PC-3 (cell line): ENCODE measurements at regions not wholly inside any gene's neighbourhood (a gene's known extent, or its start where the extent isn't known, plus 50 kb on each side); places are given as distances from the start of the nearest gene placed in this dataset.

Experiments used
- ATAC-seq: fragments of 200-7000 bp; cut with Tn5 transposase; 2 replicates; pipeline ENCODE4 v1.9.1; 2020; ENCODE audit warnings: mild to moderate bottlenecking, moderate library complexity
- BruUV-seq: library from RNA; stranded (reverse); fragments of 400-500 nt; replicated peaks from 2 replicates; lab custom pipeline; 2021; lab: Mats Ljungman, UMichigan
- CTCF ChIA-PET: fragments of 300-600 bp; sonication (Branson Sonifier 250); formaldehyde crosslinking; loops from one replicate; lab custom pipeline; 2022; ENCODE audit warnings: antibody characterized with exemption; lab: Charles Lee
- POLR2A ChIA-PET: fragments of 300-600 bp; sonication (Branson Sonifier 250); formaldehyde crosslinking; loops from one replicate; lab custom pipeline; 2022; ENCODE audit warnings: antibody characterized with exemption; ENCODE audit not compliant: unreplicated experiment; lab: Charles Lee
- DNase-seq: peaks from one replicate; pipeline ENCODE4 v3.0.0-alpha.2; 2015
- H2AFZ ChIP-seq: fragments of 300-600 bp; sonication (generic); 2 replicates; pipeline ENCODE4 v1.6.0; 2016; ENCODE audit warnings: antibody characterized with exemption, low read length
- H3F3A ChIP-seq: fragments of 300-600 bp; sonication (generic); one replicate; pipeline ENCODE4 v1.6.0; 2017; ENCODE audit warnings: antibody characterized with exemption, low read length, control low read depth, mild to moderate bottlenecking; ENCODE audit not compliant: unreplicated experiment
- H3K27ac ChIP-seq: fragments of 300-600 bp; sonication (generic); 2 replicates; pipeline ENCODE4 v1.5.1; 2016; ENCODE audit warnings: mild to moderate bottlenecking, low read length
- H3K27me3 ChIP-seq: fragments of 300-600 bp; sonication (generic); 2 replicates; pipeline ENCODE4 v1.6.1; 2016; ENCODE audit warnings: low read length, mixed read lengths
- H3K36me3 ChIP-seq: fragments of 300-600 bp; sonication (generic); 2 replicates; pipeline ENCODE4 v1.6.1; 2016; ENCODE audit warnings: low read depth, mixed run types, low read length, mixed read lengths
- H3K4me1 ChIP-seq: fragments of 300-600 bp; sonication (generic); 2 replicates; pipeline ENCODE4 v1.5.1; 2016; ENCODE audit warnings: low read length; ENCODE audit not compliant: insufficient read depth
- H3K4me2 ChIP-seq: fragments of 300-600 bp; sonication (generic); 2 replicates; pipeline ENCODE4 v1.6.0; 2016; ENCODE audit warnings: low read length
- H3K4me3 ChIP-seq: fragments of 300-600 bp; sonication (generic); 2 replicates; pipeline ENCODE4 v1.5.1; 2016; ENCODE audit warnings: mild to moderate bottlenecking, low read length, mixed read lengths
- H3K79me2 ChIP-seq: fragments of 300-600 bp; sonication (generic); 2 replicates; pipeline ENCODE4 v1.6.1; 2017; ENCODE audit warnings: low read length, mixed read lengths
- H3K9ac ChIP-seq: fragments of 300-600 bp; sonication (generic); 2 replicates; pipeline ENCODE4 v1.6.0; 2016; ENCODE audit warnings: mild to moderate bottlenecking, low read length
- H3K9me2 ChIP-seq: fragments of 300-600 bp; sonication (generic); replicated peaks from 2 replicates; pipeline ENCODE4 v1.6.1; 2016; ENCODE audit warnings: mixed run types, low read length, mixed read lengths
- H3K9me3 ChIP-seq: fragments of 300-600 bp; sonication (generic); 2 replicates; pipeline ENCODE4 v1.6.1; 2016; ENCODE audit warnings: low read length, mixed read lengths
- H4K20me1 ChIP-seq: fragments of 300-600 bp; sonication (generic); 2 replicates; pipeline ENCODE4 v1.6.1; 2016; ENCODE audit warnings: low read length, mixed read lengths
- CTCF ChIP-seq: fragments of 300-600 bp; sonication (generic); conservative IDR thresholded peaks from 2 replicates; pipeline ENCODE4 v1.5.1; 2017; ENCODE audit warnings: antibody characterized with exemption, low read depth, mild to moderate bottlenecking, low read length
- EZH2 ChIP-seq: fragments of 300-600 bp; sonication (generic); IDR thresholded peaks from one replicate; pipeline ENCODE4 v1.6.1; 2017; ENCODE audit warnings: antibody characterized with exemption, mild to moderate bottlenecking, low read length; ENCODE audit not compliant: unreplicated experiment
- EZH2phosphoT487 ChIP-seq: fragments of 300-600 bp; sonication (generic); IDR thresholded peaks from 2 replicates; pipeline ENCODE4 v1.6.1; 2018; ENCODE audit warnings: mild to moderate bottlenecking, antibody characterized with exemption, low read length, borderline replicate concordance
- intact Hi-C: fragments of 100-400 bp; cut with micrococcal nuclease; formaldehyde crosslinking; loops from 2 replicates; pipeline ENCODE4 v1.9.0; 2023

GRCh38 chr1:238205045-238205662 is 314.4 kb upstream of the ZP4 start:
- Histone ChIP-seq H3K9ac (no peak overlapping the region), H3K27ac (no peak overlapping the region), H2AFZ (no peak overlapping the region), H3K36me3 (no peaks in the 10 kb centered on the region), H3K4me3 (no peak overlapping the region), H3K9me2 (no peaks in the 10 kb centered on the region), H3K79me2 (no peaks in the 10 kb centered on the region), H3K9me3 (no peaks in the 10 kb centered on the region), H3K27me3 (no peaks in the 10 kb centered on the region), H4K20me1 (no peaks in the 10 kb centered on the region), H3F3A (no peaks in the 10 kb centered on the region), H3K4me1 (no peaks in the 10 kb centered on the region), H3K4me2 (no peak overlapping the region)
- CTCF ChIA-PET = no interaction called here
- no peak for TF ChIP-seq CTCF
- TF ChIP-seq EZH2phosphoT487 = no peak
- no peak for TF ChIP-seq EZH2
- ATAC-seq (no peak), DNase-seq (no peak)
- BruUV-seq = no TSS peak
- intact Hi-C loops = no loop called here
- POLR2A ChIA-PET = no interaction called here

DNA sequence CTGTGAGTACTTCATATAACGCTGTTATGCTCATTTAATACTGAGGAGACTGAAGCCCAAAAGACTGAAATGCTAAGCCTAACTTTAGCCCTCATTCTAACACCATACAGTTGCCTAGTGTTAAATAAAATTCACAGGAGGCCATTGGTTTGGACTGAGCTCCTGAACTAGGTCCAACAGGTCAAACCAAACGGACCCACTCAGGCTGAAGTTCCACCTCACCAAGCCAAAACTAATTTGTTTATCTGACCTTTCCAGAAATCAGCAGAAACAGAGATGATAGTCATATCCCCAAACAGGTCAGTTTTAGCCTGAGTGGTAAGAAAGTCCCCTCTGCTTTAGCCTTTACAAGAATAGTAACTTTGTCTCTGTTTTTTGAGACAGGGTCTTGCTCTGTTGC is 311.3 kb upstream of the ZP4 start:
- H3K4me1 ChIP-seq = no peaks in the 10 kb centered on the region
- H3K79me2 ChIP-seq = no peaks in the 10 kb centered on the region
- H3K27me3 ChIP-seq = no peaks in the 10 kb centered on the region
- no peaks in the 10 kb centered on the region for H3K36me3 ChIP-seq
- no TSS peak for BruUV-seq
- ChIA-PET POLR2A (no interaction called here), CTCF (no interaction called here)
- H3K27ac ChIP-seq = no peak overlapping the region
- H3K9me2 ChIP-seq = no peaks in the 10 kb centered on the region
- ATAC-seq = no peak
- no peak for DNase-seq
- no peaks in the 10 kb centered on the region for H3F3A ChIP-seq
- no peak overlapping the region for H3K9ac ChIP-seq
- H4K20me1 ChIP-seq = no peaks in the 10 kb centered on the region
- H3K9me3 ChIP-seq = no peaks in the 10 kb centered on the region
- no peak overlapping the region for H3K4me2 ChIP-seq
- no peak for TF ChIP-seq EZH2
- no peak for TF ChIP-seq EZH2phosphoT487
- TF ChIP-seq CTCF = no peak
- intact Hi-C loops = no loop called here
- H2AFZ ChIP-seq = no peak overlapping the region
- no peak overlapping the region for H3K4me3 ChIP-seq

DNA sequence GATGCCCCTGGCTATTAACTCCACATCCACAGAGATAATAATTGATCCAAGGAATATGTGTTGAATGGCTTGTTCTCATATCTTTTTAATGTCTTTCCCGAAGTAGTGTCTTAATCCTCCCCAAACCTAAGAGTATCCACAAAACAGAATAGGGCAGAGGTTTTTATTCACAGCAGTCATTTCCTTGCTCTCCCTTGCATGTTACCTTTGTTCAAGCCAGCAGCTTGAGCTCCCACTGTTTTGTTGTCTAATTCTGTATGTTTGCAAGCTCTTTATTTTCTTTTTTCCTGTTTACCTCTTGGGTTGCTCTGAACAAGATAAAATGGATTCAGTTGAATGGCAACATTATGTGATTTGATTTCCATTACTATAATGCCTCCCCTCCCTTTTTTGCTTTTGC is 308.6 kb upstream of the ZP4 start:
- Histone ChIP-seq H3K9me3 (no peaks in the 10 kb centered on the region), H4K20me1 (no peaks in the 10 kb centered on the region), H3K79me2 (no peaks in the 10 kb centered on the region), H3K9ac (no peak overlapping the region), H3K27ac (no peak overlapping the region), H3K9me2 (no peaks in the 10 kb centered on the region), H3K4me2 (no peak overlapping the region), H3F3A (no peaks in the 10 kb centered on the region), H3K4me3 (no peak overlapping the region), H3K36me3 (no peaks in the 10 kb centered on the region), H3K4me1 (no peaks in the 10 kb centered on the region), H2AFZ (no peak overlapping the region), H3K27me3 (no peaks in the 10 kb centered on the region)
- ATAC-seq (no peak), DNase-seq (no peak)
- TF ChIP-seq CTCF = no peak
- no peak for TF ChIP-seq EZH2
- TF ChIP-seq EZH2phosphoT487 = no peak
- intact Hi-C loops = no loop called here
- BruUV-seq = no TSS peak
- ChIA-PET CTCF (no interaction called here), POLR2A (no interaction called here)
